C4-2B (cell line): ENCODE measurements at regions not wholly inside any gene's neighbourhood (a gene's known extent, or its start where the extent isn't known, plus 50 kb on each side); places are given as distances from the start of the nearest gene placed in this dataset.

ENCODE experiments used
- ZFX ChIP-seq: fragments of 450-650 bp; IDR thresholded peaks from 2 replicates; pipeline ENCODE4 v1.6.1; 2017
- TF ChIP-seq, protein P1 (sequence below): fragments of 450-650 bp; conservative IDR thresholded peaks from 2 replicates; pipeline ENCODE4 v1.5.1; 2017; ENCODE audit warnings: mild to moderate bottlenecking

DNA sequence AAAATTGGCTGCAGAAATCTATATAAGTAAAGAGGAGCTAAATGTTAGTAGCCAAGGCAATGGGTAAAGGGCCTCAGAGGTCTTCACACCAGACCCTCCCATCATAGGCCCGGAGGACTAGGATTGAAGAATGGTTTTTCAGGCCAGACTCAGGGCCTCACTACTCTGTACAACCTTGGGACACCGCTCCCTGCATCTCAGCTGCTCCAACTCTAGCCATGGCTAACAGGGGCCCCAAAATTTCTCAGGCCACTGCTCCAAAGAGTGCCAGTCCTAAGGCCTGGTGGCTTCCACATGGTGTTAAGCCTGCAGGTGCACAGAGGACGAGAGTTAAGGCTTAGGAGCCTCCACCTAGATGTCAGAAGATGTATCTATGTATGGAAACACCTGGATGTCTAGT is 155.5 kb upstream of the MGAT4C start:
- TF ChIP-seq, protein P1, sequence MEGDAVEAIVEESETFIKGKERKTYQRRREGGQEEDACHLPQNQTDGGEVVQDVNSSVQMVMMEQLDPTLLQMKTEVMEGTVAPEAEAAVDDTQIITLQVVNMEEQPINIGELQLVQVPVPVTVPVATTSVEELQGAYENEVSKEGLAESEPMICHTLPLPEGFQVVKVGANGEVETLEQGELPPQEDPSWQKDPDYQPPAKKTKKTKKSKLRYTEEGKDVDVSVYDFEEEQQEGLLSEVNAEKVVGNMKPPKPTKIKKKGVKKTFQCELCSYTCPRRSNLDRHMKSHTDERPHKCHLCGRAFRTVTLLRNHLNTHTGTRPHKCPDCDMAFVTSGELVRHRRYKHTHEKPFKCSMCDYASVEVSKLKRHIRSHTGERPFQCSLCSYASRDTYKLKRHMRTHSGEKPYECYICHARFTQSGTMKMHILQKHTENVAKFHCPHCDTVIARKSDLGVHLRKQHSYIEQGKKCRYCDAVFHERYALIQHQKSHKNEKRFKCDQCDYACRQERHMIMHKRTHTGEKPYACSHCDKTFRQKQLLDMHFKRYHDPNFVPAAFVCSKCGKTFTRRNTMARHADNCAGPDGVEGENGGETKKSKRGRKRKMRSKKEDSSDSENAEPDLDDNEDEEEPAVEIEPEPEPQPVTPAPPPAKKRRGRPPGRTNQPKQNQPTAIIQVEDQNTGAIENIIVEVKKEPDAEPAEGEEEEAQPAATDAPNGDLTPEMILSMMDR, result no peak
- no peak for TF ChIP-seq ZFX
